GM21360 (cell line): ENCODE measurements at regions not wholly inside any gene's neighbourhood (a gene's known extent, or its start where the extent isn't known, plus 50 kb on each side); places are given as distances from the start of the nearest gene placed in this dataset.

ENCODE experiments used
- ATAC-seq: cut with Tn5 transposase; IDR thresholded peaks from one replicate; pipeline ENCODE4 v1.9.1; 2021; ENCODE audit warnings: mild to moderate bottlenecking, moderate library complexity; ENCODE audit not compliant: unreplicated experiment

DNA sequence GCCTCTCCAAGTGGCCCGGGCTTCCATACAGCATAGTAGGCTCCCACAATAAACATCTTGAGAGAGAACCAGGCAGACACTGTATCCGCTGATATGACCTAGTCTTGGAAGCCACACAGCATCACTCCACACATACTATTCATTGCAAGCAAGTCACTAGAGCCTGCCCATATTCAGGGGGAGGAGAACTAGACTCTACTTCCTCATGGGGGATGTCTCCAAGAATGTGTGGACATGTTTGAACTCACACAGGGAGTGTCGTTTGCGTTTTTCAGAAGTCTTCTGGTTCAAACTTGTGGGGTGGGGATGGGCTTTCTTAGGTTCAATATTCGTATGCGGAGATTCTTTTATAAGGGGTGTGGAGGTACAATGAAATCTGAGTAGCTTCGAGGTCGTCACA, 232.6 kb upstream of the HABP2 start:
- ATAC-seq, result no peak

- no peak for ATAC-seq
Measured at GRCh38 chr10:113320987-113321386, 231.9 kb upstream of the HABP2 start.

GRCh38 chr10:113322843-113323242, 230.0 kb upstream of the HABP2 start:
- ATAC-seq, result no peak

- no peak for ATAC-seq
Measured at GRCh38 chr10:113323985-113324384, 228.9 kb upstream of the HABP2 start.

DNA sequence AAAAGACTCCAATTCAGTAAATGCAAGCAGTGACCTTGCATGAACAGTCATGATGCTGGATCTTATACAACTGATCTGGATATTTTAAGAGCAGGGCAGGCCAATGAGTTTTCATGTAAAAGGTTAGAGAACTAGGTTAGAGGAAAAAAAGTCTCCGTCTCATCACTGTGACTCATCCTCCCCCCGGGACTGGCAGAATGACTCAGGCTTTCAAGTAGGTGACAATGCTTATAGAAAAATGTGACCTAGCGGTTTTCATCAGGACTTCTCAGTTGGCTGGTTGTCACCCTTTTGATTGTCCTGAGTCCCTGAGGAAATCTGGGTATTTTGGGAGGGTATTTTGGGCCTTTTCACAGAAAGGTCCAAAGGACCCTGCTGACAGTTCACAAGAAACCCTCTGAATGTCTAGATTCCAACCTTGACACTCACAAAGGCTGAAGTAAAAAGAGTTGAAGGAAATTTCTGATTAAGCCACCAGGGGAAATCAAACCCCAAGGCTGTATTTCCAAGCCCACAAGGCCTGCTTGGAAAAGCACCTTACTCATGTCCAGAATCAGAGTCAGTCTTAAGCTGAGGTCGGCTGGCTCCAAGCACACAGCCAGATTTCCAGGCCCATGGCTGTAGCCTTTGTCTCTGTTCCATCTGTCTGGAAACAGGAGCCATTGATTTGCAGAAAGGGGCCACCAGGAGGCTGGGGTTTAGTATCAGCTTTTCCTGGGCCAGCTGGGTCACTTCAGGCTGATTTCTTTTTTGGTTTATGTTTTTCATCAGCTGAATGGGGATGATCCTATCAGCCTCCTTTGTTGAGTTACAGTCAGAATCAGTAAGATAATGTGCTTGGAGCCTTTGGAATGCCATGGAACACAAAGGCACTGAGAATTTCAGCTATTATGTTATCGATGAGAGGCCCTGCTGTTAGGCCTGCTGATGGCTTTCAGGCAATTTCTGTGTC, 226.4 kb upstream of the HABP2 start:
- peak; percentile 95 for ATAC-seq

DNA sequence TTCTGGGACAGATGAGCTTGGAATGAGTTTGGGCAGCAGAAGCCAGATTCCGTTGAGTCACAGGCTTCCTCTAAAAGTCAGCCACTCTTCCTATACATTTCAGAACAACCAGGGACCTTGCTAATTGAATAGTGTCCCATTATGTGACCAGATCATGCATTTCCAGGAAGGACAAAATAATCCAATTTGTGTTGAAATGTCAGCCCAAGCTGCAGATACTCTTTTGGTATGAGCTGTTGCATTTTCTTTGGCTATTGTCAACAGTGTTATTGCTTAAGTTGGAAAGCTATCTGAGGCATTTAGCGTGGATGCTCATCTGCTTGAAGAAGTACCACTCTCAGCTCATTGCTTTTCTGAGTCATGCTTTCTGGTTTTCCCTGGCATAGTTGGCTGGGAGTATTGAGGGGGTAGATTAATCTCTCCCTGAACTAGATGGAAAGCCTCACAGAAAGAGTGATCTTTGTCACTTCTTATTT, 223.7 kb upstream of the HABP2 start:
- no peak for ATAC-seq

DNA sequence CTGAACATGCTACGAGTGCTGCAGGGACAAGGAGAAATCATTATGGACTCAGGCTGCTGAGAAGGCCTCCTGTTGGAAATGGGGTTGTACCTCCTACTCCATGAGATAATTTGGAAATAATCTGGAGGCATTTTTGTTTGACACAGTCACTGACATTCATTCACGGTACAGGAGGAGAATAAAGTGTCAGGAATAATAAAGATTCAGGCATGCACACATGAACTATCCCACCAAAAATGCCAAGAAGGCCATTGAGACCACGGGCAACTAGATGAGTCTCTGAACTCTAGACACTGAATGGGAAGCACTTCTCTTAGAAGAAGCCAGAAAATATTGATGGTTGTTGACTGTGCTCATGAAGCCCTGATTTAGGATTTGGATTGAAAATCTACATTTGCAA, 220.9 kb upstream of the HABP2 start:
- no peak for ATAC-seq

DNA sequence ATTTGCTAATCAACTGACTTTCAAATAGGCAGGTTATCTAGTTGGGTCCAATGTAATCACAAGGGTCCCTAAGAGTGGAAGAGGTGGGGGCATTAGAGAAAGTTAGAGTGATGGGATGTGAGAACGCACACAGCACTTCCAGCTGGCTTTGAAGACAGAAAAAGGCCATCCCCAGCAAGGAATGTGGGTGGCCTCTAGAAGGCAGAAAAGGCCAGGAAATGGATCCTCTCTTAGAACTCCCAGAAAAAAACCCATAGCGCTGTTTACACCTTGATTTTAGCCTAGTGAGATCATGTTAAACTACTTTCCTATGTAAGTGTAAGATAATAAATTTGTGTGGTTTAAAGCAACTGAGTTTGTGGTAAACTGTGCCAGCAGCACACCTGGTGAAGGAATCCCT, 219.5 kb upstream of the HABP2 start:
- no peak for ATAC-seq

DNA sequence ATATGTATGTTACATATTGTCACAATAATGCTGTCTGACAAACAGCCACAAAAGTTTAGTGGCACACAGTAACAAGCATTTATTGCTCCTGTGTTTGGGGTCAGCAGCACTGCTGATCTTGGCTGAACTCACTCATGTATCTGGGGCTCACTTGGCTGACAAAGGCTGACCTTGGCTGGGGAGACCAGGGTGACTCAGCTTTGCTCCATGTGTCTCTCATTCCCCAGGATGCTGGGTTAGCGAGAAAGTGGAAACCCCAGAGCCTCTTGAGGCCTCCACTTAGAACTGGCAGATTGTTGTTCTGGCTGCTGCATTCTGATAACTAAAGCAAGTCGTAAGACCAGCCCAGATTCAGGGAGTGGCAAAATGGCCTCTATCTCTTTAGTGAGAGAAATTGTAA, 217.3 kb upstream of the HABP2 start:
- no peak for ATAC-seq

- ATAC-seq, result no peak
Measured at GRCh38 chr10:113336549-113337130, 216.2 kb upstream of the HABP2 start.

- ATAC-seq, result no peak
Measured at GRCh38 chr10:113337142-113337541, 215.7 kb upstream of the HABP2 start.

DNA sequence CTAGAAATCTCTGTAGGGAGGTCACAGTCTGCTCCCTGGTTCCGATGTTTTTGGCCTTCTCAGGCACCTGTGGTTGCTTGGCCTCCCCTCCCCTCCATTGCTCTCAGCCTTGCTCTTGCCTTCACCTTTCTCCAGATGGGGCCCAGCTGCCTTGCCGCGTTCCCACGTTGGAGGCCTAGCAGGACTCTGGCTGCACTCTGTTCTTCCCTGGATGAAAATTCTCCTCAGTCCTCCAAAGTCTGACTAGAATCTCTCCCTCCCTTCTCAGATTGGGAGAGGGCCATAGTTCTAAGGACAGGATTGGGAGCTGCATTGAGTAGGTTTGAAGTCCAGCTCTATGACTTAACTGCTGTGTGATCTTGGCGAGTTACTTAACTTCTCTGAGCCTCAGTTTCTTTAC, 213.7 kb upstream of the HABP2 start:
- ATAC-seq, result no peak

GRCh38 chr10:113340282-113340681, 212.6 kb upstream of the HABP2 start:
- ATAC-seq, result no peak

DNA sequence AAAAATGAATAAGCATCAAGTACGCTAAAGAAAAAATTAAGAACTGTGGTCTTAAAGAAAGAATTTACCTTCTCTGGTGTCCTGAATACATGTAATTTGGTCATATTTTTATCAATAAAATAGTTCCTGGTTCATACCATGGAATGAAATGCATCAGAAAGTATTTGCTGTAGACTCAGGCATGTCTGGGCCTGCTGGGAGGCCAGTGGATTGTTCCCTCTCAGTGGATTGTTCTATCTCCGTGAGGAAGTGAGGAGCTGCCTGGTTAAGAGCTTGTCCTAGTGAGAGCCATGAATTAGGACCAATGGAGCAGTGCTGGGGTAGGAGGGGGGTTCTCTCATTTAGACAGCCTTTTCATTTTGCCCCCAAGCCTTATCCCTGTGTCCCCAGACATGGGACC, 211.7 kb upstream of the HABP2 start:
- no peak for ATAC-seq

GRCh38 chr10:113345826-113346624, 206.8 kb upstream of the HABP2 start:
- ATAC-seq, result no peak

GRCh38 chr10:113347508-113347907, 205.3 kb upstream of the HABP2 start:
- ATAC-seq, result no peak

GRCh38 chr10:113348694-113349093, 204.2 kb upstream of the HABP2 start:
- ATAC-seq, result no peak

DNA sequence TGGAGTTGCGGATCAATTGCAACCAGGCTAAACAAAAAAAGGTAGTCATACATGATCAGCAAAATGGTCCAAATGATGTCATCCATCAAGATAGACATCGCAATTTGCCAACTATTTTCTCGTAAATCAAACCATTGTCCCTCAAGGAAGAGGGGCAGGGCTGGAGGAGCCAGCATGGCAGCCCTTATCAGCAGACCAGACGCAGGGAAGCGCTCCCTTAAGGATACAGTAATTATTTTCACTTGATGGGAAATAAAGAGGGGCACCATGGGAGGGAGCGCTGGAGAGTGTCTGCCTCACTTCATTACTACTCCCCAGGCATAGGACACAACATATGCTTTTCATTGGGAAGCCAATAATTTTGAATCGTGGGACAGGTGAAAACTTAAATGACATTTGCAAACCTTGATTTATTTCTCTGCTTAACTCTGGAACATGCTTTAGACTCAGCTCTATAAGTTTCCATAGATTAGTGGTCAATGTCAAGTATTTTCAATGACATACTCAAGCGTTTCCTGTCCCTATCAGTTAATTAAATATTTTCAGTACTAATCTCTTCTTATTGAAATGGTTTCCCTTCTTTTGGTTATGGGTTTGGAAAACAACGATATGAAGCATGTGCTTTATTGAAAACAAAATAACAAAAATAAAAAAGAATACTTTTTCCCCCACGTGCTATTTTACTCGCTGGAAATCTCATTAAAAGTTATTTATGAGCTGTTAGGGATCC, 202.4 kb upstream of the HABP2 start:
- no peak for ATAC-seq

- ATAC-seq, result no peak
Measured at GRCh38 chr10:113354711-113355110, 198.1 kb upstream of the HABP2 start.

DNA sequence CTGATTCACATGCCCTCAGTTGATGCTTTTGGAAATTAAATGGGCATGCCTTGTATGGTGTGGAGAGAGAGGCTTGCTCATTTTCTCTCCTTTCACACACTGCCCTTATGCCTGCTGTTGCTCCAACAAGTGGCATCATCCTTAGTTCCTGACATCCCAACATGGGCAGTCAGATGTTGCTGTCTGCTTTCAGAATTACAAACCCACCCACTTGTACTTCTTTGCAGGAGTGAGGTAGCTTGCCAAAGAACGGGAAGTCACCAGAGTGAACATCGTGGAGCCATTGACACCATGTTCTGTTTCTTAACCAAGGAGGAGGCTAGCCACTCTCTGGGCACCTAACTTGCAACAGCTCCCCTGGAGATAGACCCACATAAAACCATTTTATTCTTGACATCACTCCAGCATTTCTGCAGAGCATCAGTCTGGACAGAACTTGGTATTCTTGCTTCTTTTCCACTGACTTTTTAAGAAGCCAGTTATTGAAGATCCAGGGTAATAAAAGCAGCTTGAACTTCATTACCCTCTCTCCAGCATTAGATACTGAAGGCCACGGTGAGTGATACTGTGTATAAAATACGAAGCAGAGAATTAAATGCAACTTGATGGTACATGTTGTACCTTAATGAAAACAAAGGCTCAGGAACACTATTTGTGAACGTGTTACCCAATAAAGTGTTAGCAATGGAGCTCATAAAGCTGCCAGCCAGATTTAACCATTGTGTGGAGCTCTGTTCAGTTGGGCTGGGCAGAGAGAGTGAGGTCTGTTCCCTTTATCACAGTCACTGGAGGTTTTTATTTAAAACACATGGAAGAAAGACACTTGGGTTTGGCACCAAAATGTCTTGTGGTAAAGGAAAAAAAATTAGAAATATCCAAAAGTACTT, 195.8 kb upstream of the HABP2 start:
- no peak for ATAC-seq
